GM12873 (cell line): ENCODE measurements at regions not wholly inside any gene's neighbourhood (a gene's known extent, or its start where the extent isn't known, plus 50 kb on each side); places are given as distances from the start of the nearest gene placed in this dataset.

ENCODE experiments used
- TF ChIP-seq, protein P1 (sequence below): IDR thresholded peaks from 2 replicates; pipeline ENCODE4 v1.5.1; 2012; ENCODE audit warnings: low read depth, mild to moderate bottlenecking, moderate library complexity, low read length, control low read depth; ENCODE audit not compliant: insufficient read depth; ENCODE audit errors: missing control alignments

DNA sequence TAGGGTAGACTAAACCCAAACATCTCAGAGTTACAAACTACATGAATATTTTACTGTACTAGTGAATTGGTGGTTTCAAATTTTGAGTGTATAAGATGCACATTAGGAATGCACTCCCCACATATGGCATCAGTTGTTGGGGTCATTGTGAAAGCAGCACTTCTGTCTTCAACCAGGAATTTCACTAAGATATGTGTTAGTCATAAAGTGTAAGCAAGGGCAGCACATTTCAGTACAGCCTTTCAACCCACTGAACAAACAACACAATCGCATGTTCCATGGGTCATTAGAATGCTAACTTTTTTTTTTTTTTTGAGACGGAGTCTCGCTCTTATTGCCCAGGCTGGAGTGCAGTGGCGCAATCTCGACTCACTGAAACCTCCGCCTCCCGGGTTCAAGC, 164.1 kb upstream of the MAP2 start:
- TF ChIP-seq, protein P1, sequence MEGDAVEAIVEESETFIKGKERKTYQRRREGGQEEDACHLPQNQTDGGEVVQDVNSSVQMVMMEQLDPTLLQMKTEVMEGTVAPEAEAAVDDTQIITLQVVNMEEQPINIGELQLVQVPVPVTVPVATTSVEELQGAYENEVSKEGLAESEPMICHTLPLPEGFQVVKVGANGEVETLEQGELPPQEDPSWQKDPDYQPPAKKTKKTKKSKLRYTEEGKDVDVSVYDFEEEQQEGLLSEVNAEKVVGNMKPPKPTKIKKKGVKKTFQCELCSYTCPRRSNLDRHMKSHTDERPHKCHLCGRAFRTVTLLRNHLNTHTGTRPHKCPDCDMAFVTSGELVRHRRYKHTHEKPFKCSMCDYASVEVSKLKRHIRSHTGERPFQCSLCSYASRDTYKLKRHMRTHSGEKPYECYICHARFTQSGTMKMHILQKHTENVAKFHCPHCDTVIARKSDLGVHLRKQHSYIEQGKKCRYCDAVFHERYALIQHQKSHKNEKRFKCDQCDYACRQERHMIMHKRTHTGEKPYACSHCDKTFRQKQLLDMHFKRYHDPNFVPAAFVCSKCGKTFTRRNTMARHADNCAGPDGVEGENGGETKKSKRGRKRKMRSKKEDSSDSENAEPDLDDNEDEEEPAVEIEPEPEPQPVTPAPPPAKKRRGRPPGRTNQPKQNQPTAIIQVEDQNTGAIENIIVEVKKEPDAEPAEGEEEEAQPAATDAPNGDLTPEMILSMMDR = no peak

DNA sequence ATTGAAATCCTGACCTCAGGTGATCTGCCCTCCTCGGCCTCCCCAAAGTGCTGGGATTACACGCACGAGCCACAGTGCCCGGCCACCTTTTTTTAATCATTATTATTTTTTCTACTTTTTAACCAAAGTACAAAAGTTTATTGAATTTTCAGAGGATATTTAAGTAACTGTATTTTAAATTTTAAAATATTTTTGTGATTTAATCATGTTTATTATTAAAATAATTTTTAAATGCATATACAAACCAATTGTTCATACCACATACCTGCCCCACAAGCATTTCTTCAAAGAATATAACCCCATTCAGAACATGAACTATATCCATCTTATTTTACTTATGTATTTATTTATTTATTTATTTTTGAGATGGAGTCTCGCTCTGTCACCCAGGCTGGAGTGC, 163.6 kb upstream of the MAP2 start:
- TF ChIP-seq, protein P1 = no peak

DNA sequence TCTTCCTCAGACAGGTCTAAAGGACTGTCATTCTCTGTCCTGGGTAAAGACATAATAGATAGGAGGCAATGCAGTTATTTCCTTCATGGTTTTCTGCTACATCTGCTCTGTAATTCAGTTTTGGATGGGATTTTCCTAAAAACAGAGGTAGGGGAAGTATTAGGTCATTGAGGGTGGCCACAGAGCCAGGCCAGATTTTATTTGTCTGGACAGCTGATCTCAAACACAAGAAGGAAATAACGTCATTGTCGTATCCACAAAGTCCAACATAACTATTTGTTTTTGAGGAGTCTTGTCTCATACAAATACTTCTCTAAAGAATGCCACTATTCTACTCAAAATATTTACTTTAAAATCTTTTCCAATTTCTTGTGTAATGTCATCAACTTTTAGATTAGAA, 154.8 kb upstream of the MAP2 start:
- TF ChIP-seq, protein P1 = no peak

DNA sequence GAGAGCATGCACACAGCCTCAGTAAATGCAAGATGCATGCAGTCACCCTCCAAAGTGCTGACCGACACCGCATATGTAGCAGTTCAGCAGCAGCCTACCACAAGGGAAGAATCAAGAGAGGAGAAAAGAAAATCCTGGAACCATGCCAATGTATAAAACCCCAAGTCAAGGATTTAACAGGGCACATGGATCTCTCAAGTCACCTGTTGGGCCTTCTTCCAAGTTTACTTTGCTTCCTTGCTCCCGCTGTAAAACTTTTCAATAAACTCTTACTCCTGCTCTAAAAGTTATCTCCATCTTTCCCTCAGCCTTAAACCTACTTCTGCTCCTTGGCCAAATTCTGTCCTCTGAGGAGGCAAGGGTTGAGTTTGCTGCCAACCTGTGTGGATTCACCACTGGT, 147.8 kb upstream of the MAP2 start:
- TF ChIP-seq, protein P1 = no peak

DNA sequence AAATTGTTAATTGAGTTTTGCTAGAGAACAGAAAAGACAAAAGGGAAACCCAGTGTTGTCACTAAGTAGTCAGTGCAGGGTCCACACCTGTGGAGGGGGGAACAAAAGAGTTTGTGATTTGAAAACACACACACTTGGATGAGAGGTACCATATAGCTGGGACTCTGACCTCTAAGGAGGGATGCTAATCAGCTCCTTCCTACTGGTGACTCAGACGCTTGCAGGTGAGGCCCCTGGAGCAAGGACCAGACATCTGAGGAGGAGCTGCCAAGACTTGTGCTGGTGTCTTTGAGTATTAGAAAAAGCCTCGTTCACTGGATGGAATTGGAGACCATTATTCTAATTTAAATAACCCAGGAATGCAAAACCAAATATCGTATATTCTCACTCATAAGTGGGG, 146.4 kb upstream of the MAP2 start:
- TF ChIP-seq, protein P1 = no peak

DNA sequence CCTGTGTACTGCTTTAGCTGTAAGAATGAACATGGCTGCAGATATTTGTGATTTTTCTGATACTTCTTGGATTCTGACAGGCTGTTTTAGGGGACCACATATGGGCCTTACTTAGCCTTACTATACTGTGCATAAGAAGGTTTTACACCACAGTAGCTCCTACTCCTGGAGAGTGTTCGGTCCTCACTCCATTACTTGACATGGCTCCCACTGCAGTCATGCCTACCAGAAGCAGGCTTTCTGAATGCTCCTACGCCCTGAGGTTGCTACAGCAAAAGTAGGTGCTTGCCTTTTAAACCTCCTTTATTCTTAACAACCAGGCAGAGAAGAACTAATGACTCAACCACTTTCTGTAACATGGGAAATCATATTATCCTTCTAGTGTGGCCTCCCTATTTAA, 125.2 kb upstream of the MAP2 start:
- TF ChIP-seq, protein P1 = no peak

DNA sequence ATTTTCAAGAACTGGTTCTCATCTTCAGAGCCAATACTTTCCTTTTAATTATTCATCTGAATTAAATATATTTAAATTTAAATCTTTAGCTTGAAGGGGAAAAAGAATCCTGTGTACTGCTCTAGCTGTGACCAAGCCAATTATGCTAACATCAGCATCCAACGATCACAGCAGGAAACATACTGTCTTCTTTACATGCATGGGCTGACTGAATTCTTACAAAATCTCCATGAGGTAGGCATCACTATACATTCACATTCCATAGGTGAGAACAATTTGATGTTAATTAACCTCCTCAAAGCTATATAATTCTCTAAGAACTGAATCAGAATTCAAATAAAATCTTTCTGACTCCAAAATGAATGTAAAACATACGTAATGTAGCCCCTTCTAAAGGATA, 118.8 kb upstream of the MAP2 start:
- TF ChIP-seq, protein P1 = no peak
